H1 (cell line): ENCODE measurements at regions not wholly inside any gene's neighbourhood (a gene's known extent, or its start where the extent isn't known, plus 50 kb on each side); places are given as distances from the start of the nearest gene placed in this dataset.

Source experiments
- TBP ChIP-seq: IDR thresholded peaks from 2 replicates; pipeline ENCODE4 v1.6.1; 2011; ENCODE audit warnings: low read depth, low read length, improper control_type of control experiment
- TF ChIP-seq, protein P1 (sequence below): IDR thresholded peaks from 2 replicates; pipeline ENCODE4 v1.6.1; 2011; ENCODE audit warnings: low read length, improper control_type of control experiment

DNA sequence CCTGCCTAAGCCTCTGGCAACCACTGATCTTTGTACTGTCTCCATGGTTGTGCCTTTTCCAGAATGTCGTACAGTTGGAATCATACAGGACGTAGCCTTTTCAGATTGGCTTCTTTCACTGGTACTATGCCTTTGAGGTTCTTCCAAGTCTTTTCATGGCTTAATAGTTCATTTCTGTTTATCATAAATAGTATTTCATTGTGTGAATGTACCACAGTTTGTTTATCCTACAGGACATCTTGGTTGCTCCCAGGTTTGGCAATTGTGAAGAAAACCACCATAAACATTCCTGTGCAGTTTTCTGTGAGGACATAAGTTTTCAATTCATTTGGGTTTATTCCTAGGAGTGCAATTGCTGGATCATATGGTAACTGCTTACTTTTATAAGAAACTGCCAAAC is 190.6 kb upstream of the RAB4A start (continued):
- TF ChIP-seq TBP, result no peak
- TF ChIP-seq, protein P1, sequence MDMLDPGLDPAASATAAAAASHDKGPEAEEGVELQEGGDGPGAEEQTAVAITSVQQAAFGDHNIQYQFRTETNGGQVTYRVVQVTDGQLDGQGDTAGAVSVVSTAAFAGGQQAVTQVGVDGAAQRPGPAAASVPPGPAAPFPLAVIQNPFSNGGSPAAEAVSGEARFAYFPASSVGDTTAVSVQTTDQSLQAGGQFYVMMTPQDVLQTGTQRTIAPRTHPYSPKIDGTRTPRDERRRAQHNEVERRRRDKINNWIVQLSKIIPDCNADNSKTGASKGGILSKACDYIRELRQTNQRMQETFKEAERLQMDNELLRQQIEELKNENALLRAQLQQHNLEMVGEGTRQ, result no peak
- TF ChIP-seq, all 59 proteins: peak for 0
